ENCODE measurements at regions not wholly inside any gene's neighbourhood (a gene's known extent, or its start where the extent isn't known, plus 50 kb on each side); places are given as distances from the start of the nearest gene placed in this dataset.

DNA sequence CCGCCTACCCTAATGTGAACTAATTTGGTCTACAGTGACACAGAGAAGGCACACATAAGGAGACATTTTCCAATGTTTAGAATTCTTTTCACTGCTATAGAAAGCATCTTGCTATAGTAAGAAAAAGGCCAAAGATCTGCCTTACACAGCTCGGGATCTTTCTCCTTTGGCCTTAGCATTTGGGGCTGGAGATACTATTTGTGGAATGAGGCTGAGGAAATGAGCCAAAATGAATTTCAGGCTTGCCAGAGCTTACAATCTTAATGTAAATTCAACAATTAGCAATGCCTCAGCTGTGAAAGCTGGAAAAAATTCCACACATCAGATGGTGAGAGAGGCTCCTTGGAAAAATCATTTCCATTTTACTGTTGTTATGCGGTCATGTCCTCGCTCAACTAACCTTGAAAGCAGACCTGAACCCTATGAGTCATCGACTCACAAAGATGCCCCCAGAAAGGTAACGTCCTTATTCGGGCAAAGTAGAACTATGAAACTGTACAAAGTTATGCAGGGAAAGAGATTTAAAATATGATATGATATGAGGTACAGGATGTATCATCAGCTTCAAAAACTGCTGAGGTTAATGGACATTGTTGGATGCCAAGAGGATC lies 324.5 kb upstream of the NBEA start:
- CTCF ChIA-PET = no interaction called here
- peaks cover 6% of the 10 kb centered on the region for H3K9me3 Mint-ChIP-seq

DNA sequence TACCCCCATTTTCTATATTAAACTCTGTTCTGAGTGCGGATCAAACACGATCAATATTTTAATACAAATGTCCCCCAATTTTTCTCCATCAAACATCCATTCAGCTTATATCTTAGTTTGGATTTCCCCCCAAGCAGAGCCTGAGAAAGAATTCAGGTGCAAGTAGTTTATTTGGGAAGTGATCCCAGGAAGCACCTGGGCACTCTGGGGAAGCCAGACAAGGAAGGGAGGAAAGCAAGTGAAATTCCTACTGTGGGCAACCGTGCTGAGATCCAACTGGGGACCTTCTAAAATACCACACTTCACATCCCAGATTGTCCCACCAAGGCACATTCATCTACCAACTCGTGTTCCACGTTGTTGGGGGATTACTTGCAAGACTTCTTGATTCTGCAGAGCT lies 323.4 kb upstream of the NBEA start:
- H3K36me3 ChIP-seq (ENCODE audit: insufficient read depth, low read length) = no peaks in the 10 kb centered on the region
- H3K9me3 ChIP-seq (ENCODE audit: control insufficient read depth in 1 of 2, insufficient read depth in 1 of 2, low read length in 2 of 2) = peaks cover 0 to 15% of the 10 kb centered on the region in 2 experiments
- ChIA-PET POLR2A (no interaction called here), CTCF (no interaction called here)
- H3K4me1 Mint-ChIP-seq (ENCODE audit: low read depth) = no peaks in the 10 kb centered on the region
- H3K27me3 ChIP-seq (ENCODE audit: control insufficient read depth in 1 of 2, insufficient read depth in 2 of 2, low read length in 2 of 2) = no peaks in the 10 kb centered on the region
- no peaks in the 10 kb centered on the region for H3K4me1 ChIP-seq (ENCODE audit: insufficient read depth, low read length)
- H3K27ac ChIP-seq (ENCODE audit: low read depth in 1 of 2, low read length in 2 of 2) = no peak overlapping the region
- peaks cover 6% of the 10 kb centered on the region for H3K9me3 Mint-ChIP-seq
- TF ChIP-seq, protein P1, sequence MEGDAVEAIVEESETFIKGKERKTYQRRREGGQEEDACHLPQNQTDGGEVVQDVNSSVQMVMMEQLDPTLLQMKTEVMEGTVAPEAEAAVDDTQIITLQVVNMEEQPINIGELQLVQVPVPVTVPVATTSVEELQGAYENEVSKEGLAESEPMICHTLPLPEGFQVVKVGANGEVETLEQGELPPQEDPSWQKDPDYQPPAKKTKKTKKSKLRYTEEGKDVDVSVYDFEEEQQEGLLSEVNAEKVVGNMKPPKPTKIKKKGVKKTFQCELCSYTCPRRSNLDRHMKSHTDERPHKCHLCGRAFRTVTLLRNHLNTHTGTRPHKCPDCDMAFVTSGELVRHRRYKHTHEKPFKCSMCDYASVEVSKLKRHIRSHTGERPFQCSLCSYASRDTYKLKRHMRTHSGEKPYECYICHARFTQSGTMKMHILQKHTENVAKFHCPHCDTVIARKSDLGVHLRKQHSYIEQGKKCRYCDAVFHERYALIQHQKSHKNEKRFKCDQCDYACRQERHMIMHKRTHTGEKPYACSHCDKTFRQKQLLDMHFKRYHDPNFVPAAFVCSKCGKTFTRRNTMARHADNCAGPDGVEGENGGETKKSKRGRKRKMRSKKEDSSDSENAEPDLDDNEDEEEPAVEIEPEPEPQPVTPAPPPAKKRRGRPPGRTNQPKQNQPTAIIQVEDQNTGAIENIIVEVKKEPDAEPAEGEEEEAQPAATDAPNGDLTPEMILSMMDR (IDR thresholded peaks at IDR 0.05) = no peak
- no peak overlapping the region for H3K4me3 ChIP-seq (ENCODE audit: low read length)
- no peak overlapping the region for H3K4me3 Mint-ChIP-seq
- H3K36me3 Mint-ChIP-seq (ENCODE audit: low read depth) = no peaks in the 10 kb centered on the region
- DNase-seq = no peak
- no peak overlapping the region for H3K27ac Mint-ChIP-seq
- no peak for ATAC-seq (ENCODE audit: poor library complexity)
- no peaks in the 10 kb centered on the region for H3K27me3 Mint-ChIP-seq
- intact Hi-C loops (cut with DNase I, micrococcal nuclease) = no loop called here

More for the DNA sequence above, 324.5 kb upstream of the NBEA start:
- no peak for ATAC-seq (ENCODE audit: poor library complexity)
- Histone ChIP-seq H3K9me3 (ENCODE audit: control insufficient read depth in 1 of 2, insufficient read depth in 1 of 2, low read length in 2 of 2) (peaks cover 0 to 7% of the 10 kb centered on the region in 2 experiments), H3K4me1 (ENCODE audit: insufficient read depth, low read length) (no peaks in the 10 kb centered on the region), H3K27ac (ENCODE audit: low read depth in 1 of 2, low read length in 2 of 2) (no peak overlapping the region), H3K36me3 (ENCODE audit: insufficient read depth, low read length) (no peaks in the 10 kb centered on the region), H3K4me3 (ENCODE audit: low read length) (no peak overlapping the region), H3K27me3 (ENCODE audit: control insufficient read depth in 1 of 2, insufficient read depth in 2 of 2, low read length in 2 of 2) (no peaks in the 10 kb centered on the region)
- Mint-ChIP-seq H3K4me1 (ENCODE audit: low read depth) (no peaks in the 10 kb centered on the region), H3K27me3 (no peaks in the 10 kb centered on the region), H3K27ac (no peak overlapping the region), H3K36me3 (ENCODE audit: low read depth) (no peaks in the 10 kb centered on the region), H3K4me3 (no peak overlapping the region)
- POLR2A ChIA-PET = interaction anchor here (0.5 kb wide), 1 partner anchor 610 kb away, joined by 3 read pairs; no protein-coding TSS in a partner anchor
- intact Hi-C loops (cut with DNase I, micrococcal nuclease) = no loop called here
- TF ChIP-seq, protein P1 (IDR thresholded peaks at IDR 0.05) = no peak
- DNase-seq = no peak

DNA sequence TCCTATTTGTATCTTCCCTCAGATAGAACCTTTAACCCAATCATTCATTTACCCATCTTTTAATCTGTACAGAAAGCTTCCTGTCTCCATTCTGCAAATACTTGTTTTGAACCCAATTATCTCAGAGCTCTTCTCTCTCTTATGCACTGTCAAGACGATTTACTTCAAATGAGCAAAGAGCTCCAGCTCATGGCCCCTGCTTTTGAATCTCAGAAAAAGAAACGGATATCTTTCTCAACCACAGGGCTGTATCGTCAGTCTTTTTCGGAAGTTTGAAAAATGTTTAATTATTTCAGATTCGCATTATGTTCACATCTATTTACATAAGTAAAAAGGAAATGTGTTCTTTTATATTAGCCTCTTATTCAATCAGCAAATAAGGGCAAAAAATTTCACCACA lies 322.7 kb upstream of the NBEA start:
- Histone ChIP-seq H3K36me3 (ENCODE audit: insufficient read depth, low read length) (no peaks in the 10 kb centered on the region), H3K27me3 (ENCODE audit: control insufficient read depth in 1 of 2, insufficient read depth in 2 of 2, low read length in 2 of 2) (no peaks in the 10 kb centered on the region), H3K4me1 (ENCODE audit: insufficient read depth, low read length) (no peaks in the 10 kb centered on the region), H3K9me3 (ENCODE audit: control insufficient read depth in 1 of 2, insufficient read depth in 1 of 2, low read length in 2 of 2) (peaks cover 0 to 15% of the 10 kb centered on the region in 2 experiments), H3K4me3 (ENCODE audit: low read length) (no peak overlapping the region), H3K27ac (ENCODE audit: low read depth in 1 of 2, low read length in 2 of 2) (no peak overlapping the region)
- Mint-ChIP-seq H3K36me3 (ENCODE audit: low read depth) (no peaks in the 10 kb centered on the region), H3K27me3 (no peaks in the 10 kb centered on the region), H3K27ac (no peak overlapping the region), H3K4me3 (no peak overlapping the region), H3K9me3 (peaks cover 3% of the 10 kb centered on the region), H3K4me1 (ENCODE audit: low read depth) (no peaks in the 10 kb centered on the region)
- ChIA-PET CTCF (no interaction called here), POLR2A (no interaction called here)
- TF ChIP-seq, protein P1 (IDR thresholded peaks at IDR 0.05) = no peak
- intact Hi-C loops (cut with DNase I, micrococcal nuclease) = no loop called here
- ATAC-seq (ENCODE audit: poor library complexity) = no peak
- no peak for DNase-seq
